ENCODE measurements at regions not wholly inside any gene's neighbourhood (a gene's known extent, or its start where the extent isn't known, plus 50 kb on each side); places are given as distances from the start of the nearest gene placed in this dataset.

DNA sequence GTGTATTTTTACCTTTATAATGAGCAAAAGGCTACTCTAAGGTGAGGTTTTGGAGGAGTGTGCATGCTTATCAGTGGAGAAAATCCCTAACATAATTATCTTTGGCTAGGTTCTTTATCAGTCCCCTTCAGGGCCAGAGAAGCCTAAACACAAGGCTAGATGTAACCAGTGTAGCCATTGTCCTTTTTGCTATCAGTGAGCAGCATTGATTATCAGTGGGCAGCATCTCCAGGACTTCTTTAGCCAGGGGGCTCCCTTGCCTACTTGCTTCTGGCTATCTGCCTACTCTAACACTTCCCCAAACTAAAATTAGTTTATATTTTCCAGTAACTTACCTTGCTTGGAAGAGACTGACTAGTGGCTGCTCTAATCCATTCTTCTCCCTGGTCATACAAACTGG lies 595.6 kb downstream of the TRAM1L1 start:
- Histone ChIP-seq H3K9ac (ENCODE audit: low read length) (no peak overlapping the region), H3K4me1 (ENCODE audit: low read length) (no peaks in the 10 kb centered on the region), H3K27ac (ENCODE audit: low read length) (no peak overlapping the region), H3K27me3 (replicated peaks; ENCODE audit: insufficient read depth, low read length) (no peaks in the 10 kb centered on the region), H3K36me3 (replicated peaks; ENCODE audit: insufficient read depth, low read length) (no peaks in the 10 kb centered on the region), H3F3A (ENCODE audit: insufficient read depth, low read length) (no peaks in the 10 kb centered on the region), H4K20me1 (ENCODE audit: insufficient read depth, low read length) (no peaks in the 10 kb centered on the region), H3K9me2 (replicated peaks; ENCODE audit: insufficient read depth, low read length) (no peaks in the 10 kb centered on the region), H3K4me3 (ENCODE audit: low read length) (no peak overlapping the region), H3K9me3 (replicated peaks; ENCODE audit: insufficient read depth, low read length) (no peaks in the 10 kb centered on the region), H3K4me2 (ENCODE audit: low read depth, low read length) (no peak overlapping the region), H3K79me2 (ENCODE audit: low read length) (no peaks in the 10 kb centered on the region), H2AFZ (ENCODE audit: low read length) (no peak overlapping the region)
- TF ChIP-seq, protein P1, sequence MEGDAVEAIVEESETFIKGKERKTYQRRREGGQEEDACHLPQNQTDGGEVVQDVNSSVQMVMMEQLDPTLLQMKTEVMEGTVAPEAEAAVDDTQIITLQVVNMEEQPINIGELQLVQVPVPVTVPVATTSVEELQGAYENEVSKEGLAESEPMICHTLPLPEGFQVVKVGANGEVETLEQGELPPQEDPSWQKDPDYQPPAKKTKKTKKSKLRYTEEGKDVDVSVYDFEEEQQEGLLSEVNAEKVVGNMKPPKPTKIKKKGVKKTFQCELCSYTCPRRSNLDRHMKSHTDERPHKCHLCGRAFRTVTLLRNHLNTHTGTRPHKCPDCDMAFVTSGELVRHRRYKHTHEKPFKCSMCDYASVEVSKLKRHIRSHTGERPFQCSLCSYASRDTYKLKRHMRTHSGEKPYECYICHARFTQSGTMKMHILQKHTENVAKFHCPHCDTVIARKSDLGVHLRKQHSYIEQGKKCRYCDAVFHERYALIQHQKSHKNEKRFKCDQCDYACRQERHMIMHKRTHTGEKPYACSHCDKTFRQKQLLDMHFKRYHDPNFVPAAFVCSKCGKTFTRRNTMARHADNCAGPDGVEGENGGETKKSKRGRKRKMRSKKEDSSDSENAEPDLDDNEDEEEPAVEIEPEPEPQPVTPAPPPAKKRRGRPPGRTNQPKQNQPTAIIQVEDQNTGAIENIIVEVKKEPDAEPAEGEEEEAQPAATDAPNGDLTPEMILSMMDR (IDR thresholded peaks at IDR 0.05; ENCODE audit: low read length): no peak
- no peak for TF ChIP-seq EZH2phosphoT487 (IDR thresholded peaks at IDR 0.05; ENCODE audit: low read length)
- TF ChIP-seq EZH2 (optimal IDR thresholded peaks at IDR 0.05; ENCODE audit: low read depth, low read length): no peak
- DNase-seq: no peak

DNA sequence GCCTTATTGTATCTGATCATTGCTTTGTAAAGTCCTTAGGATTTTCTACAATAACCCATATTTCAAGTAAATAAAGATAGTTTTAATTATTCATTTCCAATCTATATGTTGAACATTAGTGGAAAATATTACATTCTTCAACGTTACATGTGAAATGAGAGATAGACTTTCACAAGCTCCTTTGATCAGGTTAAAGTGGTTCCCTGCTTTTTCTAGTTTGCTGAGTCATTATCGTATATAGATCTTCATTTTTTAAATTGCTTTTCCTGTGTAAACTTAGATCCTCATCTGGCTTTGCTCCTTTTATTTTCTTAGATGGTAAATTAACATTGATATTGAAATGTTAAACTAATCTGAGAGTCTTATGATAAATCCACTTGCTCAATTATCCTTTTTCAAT lies 599.0 kb downstream of the TRAM1L1 start:
- Histone ChIP-seq H3K36me3 (replicated peaks; ENCODE audit: insufficient read depth, low read length) (no peaks in the 10 kb centered on the region), H3K4me1 (ENCODE audit: low read length) (no peaks in the 10 kb centered on the region), H3F3A (ENCODE audit: insufficient read depth, low read length) (no peaks in the 10 kb centered on the region), H3K4me2 (ENCODE audit: low read depth, low read length) (no peak overlapping the region), H3K9me3 (replicated peaks; ENCODE audit: insufficient read depth, low read length) (no peaks in the 10 kb centered on the region), H2AFZ (ENCODE audit: low read length) (no peak overlapping the region), H4K20me1 (ENCODE audit: insufficient read depth, low read length) (no peaks in the 10 kb centered on the region), H3K9ac (ENCODE audit: low read length) (no peak overlapping the region), H3K27me3 (replicated peaks; ENCODE audit: insufficient read depth, low read length) (no peaks in the 10 kb centered on the region), H3K79me2 (ENCODE audit: low read length) (no peaks in the 10 kb centered on the region), H3K27ac (ENCODE audit: low read length) (no peak overlapping the region), H3K9me2 (replicated peaks; ENCODE audit: insufficient read depth, low read length) (no peaks in the 10 kb centered on the region), H3K4me3 (ENCODE audit: low read length) (no peak overlapping the region)
- DNase-seq: no peak
- TF ChIP-seq, protein P1 (IDR thresholded peaks at IDR 0.05; ENCODE audit: low read length): no peak
- TF ChIP-seq EZH2phosphoT487 (IDR thresholded peaks at IDR 0.05; ENCODE audit: low read length): no peak
- no peak for TF ChIP-seq EZH2 (optimal IDR thresholded peaks at IDR 0.05; ENCODE audit: low read depth, low read length)

DNA sequence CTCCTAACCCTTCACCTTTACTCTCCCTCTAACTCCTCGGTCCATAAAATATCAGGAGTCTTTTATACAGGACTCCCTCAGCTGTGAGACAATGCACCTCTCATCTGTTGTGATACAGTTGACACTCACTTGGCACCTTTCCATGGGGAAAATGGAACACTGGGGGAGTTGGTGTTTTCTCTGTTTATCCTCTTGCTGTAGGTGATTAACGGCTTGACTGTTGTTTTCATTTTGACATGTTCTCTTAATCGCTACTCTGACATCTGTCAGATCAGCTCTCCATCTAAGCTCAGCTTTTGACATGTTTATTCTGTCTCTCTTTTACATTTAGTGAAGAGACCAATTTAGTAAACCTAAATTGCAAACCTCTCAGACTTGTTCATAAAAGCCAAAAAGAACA lies 604.8 kb downstream of the TRAM1L1 start:
- H3K4me2 ChIP-seq (ENCODE audit: low read depth, low read length): no peak overlapping the region
- no peaks in the 10 kb centered on the region for H3F3A ChIP-seq (ENCODE audit: insufficient read depth, low read length)
- no peaks in the 10 kb centered on the region for H3K9me2 ChIP-seq (replicated peaks; ENCODE audit: insufficient read depth, low read length)

More for the DNA sequence above, 604.8 kb downstream of the TRAM1L1 start:
- Histone ChIP-seq H3K27me3 (replicated peaks; ENCODE audit: insufficient read depth, low read length) (no peaks in the 10 kb centered on the region), H4K20me1 (ENCODE audit: insufficient read depth, low read length) (no peaks in the 10 kb centered on the region), H3K79me2 (ENCODE audit: low read length) (no peaks in the 10 kb centered on the region), H3K27ac (ENCODE audit: low read length) (no peak overlapping the region), H3K36me3 (replicated peaks; ENCODE audit: insufficient read depth, low read length) (no peaks in the 10 kb centered on the region), H3K4me1 (ENCODE audit: low read length) (no peaks in the 10 kb centered on the region), H3K9ac (ENCODE audit: low read length) (no peak overlapping the region), H3K4me3 (ENCODE audit: low read length) (no peak overlapping the region), H3K9me3 (replicated peaks; ENCODE audit: insufficient read depth, low read length) (no peaks in the 10 kb centered on the region), H2AFZ (ENCODE audit: low read length) (no peak overlapping the region)
- DNase-seq: no peak
- TF ChIP-seq EZH2 (optimal IDR thresholded peaks at IDR 0.05; ENCODE audit: low read depth, low read length) (no peak), EZH2phosphoT487 (IDR thresholded peaks at IDR 0.05; ENCODE audit: low read length) (no peak)
- TF ChIP-seq, protein P1 (IDR thresholded peaks at IDR 0.05; ENCODE audit: low read length): no peak

All from MM.1S (cell line).